GM19328 (cell line): ENCODE measurements at regions not wholly inside any gene's neighbourhood (a gene's known extent, or its start where the extent isn't known, plus 50 kb on each side); places are given as distances from the start of the nearest gene placed in this dataset.
"Not testable (repeated sequence)": the region's sequence is repeated elsewhere in the genome, so short reads cannot be mapped to it uniquely, and the experiment has no call there.

Source experiments
- ATAC-seq: cut with Tn5 transposase; IDR thresholded peaks from one replicate; pipeline ENCODE4 v1.9.1; 2021; ENCODE audit warnings: mild to moderate bottlenecking, moderate library complexity; ENCODE audit not compliant: unreplicated experiment

GRCh38 chr1:60747353-60747752 lies 335.0 kb upstream of the NFIA start:
- no peak for ATAC-seq

GRCh38 chr1:60746278-60746791 lies 336.0 kb upstream of the NFIA start:
- ATAC-seq: no peak

GRCh38 chr1:60745484-60745883 lies 336.9 kb upstream of the NFIA start:
- ATAC-seq: no peak

GRCh38 chr1:60742339-60742738 lies 340.0 kb upstream of the NFIA start:
- no peak for ATAC-seq

GRCh38 chr1:60740154-60740553 lies 342.2 kb upstream of the NFIA start:
- ATAC-seq: no peak

GRCh38 chr1:60739729-60740128 lies 342.6 kb upstream of the NFIA start:
- ATAC-seq: no peak

- no peak for ATAC-seq
Measured at GRCh38 chr1:60732977-60733401, 349.4 kb upstream of the NFIA start.

GRCh38 chr1:60731321-60731720 lies 351.0 kb upstream of the NFIA start:
- no peak for ATAC-seq

- ATAC-seq: no peak
Measured at GRCh38 chr1:60727552-60727951, 354.8 kb upstream of the NFIA start.

GRCh38 chr1:60716472-60716871 lies 365.9 kb upstream of the NFIA start:
- no peak for ATAC-seq

- no peak for ATAC-seq
Measured at GRCh38 chr1:60715970-60716369, 366.4 kb upstream of the NFIA start.

GRCh38 chr1:60709426-60709825 lies 372.9 kb upstream of the NFIA start:
- no peak for ATAC-seq

- no peak for ATAC-seq
Measured at GRCh38 chr1:60705026-60705425, 377.3 kb upstream of the NFIA start.

GRCh38 chr1:60703155-60703554 lies 379.2 kb upstream of the NFIA start:
- ATAC-seq: no peak

GRCh38 chr1:60699325-60699724 lies 383.0 kb upstream of the NFIA start:
- ATAC-seq: no peak

- no peak for ATAC-seq
Measured at GRCh38 chr1:60697204-60697994, 385.0 kb upstream of the NFIA start.

- no peak for ATAC-seq
Measured at GRCh38 chr1:60696512-60696911, 385.8 kb upstream of the NFIA start.

- ATAC-seq: no peak
Measured at GRCh38 chr1:60695716-60696171, 386.6 kb upstream of the NFIA start.

GRCh38 chr1:60694980-60695379 lies 387.4 kb upstream of the NFIA start:
- ATAC-seq: no peak

- no peak for ATAC-seq
Measured at GRCh38 chr1:60692031-60692430, 390.3 kb upstream of the NFIA start.

- ATAC-seq: not testable (repeated sequence)
Measured at GRCh38 chr1:60688221-60688620, 394.1 kb upstream of the NFIA start.

- ATAC-seq: no peak
Measured at GRCh38 chr1:60681095-60681860, 401.1 kb upstream of the NFIA start.
